LNCaP clone FGC (cell line): ENCODE measurements at regions not wholly inside any gene's neighbourhood (a gene's known extent, or its start where the extent isn't known, plus 50 kb on each side); places are given as distances from the start of the nearest gene placed in this dataset.
"Not testable (repeated sequence)": the region's sequence is repeated elsewhere in the genome, so short reads cannot be mapped to it uniquely, and the experiment has no call there.

ENCODE experiments used
- DNase-seq: peaks from one replicate; pipeline ENCODE4 v3.0.0-alpha.2; 2011; ENCODE audit warnings: low read depth
- H3K4me3 ChIP-seq: 2 replicates; pipeline ENCODE4 v1.5.1; 2011; ENCODE audit warnings: mild to moderate bottlenecking, low read depth, low read length, control low read depth
- TF ChIP-seq, protein P1 (sequence below): IDR thresholded peaks from 2 replicates; pipeline ENCODE4 v1.5.1; 2012; ENCODE audit warnings: mild to moderate bottlenecking; ENCODE audit not compliant: control insufficient read depth, insufficient read depth; ENCODE audit errors: extremely low read depth

- TF ChIP-seq, protein P1, sequence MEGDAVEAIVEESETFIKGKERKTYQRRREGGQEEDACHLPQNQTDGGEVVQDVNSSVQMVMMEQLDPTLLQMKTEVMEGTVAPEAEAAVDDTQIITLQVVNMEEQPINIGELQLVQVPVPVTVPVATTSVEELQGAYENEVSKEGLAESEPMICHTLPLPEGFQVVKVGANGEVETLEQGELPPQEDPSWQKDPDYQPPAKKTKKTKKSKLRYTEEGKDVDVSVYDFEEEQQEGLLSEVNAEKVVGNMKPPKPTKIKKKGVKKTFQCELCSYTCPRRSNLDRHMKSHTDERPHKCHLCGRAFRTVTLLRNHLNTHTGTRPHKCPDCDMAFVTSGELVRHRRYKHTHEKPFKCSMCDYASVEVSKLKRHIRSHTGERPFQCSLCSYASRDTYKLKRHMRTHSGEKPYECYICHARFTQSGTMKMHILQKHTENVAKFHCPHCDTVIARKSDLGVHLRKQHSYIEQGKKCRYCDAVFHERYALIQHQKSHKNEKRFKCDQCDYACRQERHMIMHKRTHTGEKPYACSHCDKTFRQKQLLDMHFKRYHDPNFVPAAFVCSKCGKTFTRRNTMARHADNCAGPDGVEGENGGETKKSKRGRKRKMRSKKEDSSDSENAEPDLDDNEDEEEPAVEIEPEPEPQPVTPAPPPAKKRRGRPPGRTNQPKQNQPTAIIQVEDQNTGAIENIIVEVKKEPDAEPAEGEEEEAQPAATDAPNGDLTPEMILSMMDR: no peak
- no peak for DNase-seq
- H3K4me3 ChIP-seq: no peak overlapping the region
Observed at GRCh38 chr15:96166223-96167200, 164.0 kb upstream of the NR2F2 start.

DNA sequence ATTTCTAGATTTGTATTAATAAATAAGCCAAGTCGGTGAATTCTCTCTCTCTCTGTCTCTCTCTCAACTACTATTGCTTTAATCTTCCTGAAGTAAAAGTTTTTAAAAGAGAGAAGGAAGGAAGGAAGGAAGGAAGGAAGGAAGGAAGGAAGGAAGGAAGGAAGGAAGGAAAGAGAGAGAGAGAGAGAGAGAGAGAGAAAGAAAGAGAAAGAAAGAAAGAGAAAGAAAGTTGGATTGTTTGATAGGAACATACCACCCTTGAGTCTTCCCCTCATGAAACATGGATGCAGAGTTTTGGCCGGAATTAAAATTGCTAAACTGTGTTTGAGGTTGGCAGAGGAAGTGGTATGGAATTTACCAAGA is 159.9 kb upstream of the NR2F2 start:
- DNase-seq, H3K4me3 ChIP-seq: not testable (repeated sequence)

DNA sequence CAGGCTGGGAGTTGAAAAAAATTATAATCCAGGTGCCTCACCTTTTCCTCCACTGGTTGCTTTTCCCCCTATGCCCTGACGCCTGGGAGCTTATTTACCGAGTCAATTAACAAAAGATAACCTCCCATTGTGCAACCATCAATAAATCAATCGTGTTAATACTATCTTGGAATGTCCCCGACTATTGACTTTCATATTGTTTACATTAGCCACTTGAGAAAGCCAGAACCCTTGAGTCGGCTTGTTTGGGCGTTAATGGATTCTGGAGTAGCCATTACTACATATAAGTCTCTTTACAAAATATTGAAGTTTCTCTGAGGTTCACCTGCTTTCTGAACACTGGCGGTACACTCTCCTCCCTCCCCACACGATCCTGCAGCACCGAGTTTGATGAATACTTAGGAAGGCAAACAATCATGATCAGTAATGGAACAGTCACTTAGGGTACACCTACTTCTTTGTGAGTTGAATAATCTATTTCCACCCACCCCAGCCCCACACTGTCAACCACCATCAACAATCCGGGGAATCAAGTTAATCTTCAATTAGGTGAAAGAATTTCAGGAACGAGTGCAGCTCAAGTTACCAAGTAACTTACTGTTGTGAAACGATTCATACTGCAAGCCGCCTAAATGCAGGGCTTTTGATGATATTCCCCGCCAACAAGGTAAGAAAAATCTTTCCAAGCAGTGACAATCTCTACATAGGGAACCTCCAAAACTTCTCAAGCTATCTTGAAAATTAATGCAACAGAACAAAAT is 159.3 kb upstream of the NR2F2 start:
- TF ChIP-seq, protein P1: no peak
- peak; percentile 61 for DNase-seq
- H3K4me3 ChIP-seq: no peak overlapping the region

GRCh38 chr15:96171853-96172296 is 158.6 kb upstream of the NR2F2 start:
- no peak for DNase-seq
- TF ChIP-seq, protein P1: no peak
- H3K4me3 ChIP-seq: no peak overlapping the region

GRCh38 chr15:96172417-96172816 is 158.1 kb upstream of the NR2F2 start:
- TF ChIP-seq, protein P1: no peak
- H3K4me3 ChIP-seq: no peak overlapping the region
- no peak for DNase-seq

DNA sequence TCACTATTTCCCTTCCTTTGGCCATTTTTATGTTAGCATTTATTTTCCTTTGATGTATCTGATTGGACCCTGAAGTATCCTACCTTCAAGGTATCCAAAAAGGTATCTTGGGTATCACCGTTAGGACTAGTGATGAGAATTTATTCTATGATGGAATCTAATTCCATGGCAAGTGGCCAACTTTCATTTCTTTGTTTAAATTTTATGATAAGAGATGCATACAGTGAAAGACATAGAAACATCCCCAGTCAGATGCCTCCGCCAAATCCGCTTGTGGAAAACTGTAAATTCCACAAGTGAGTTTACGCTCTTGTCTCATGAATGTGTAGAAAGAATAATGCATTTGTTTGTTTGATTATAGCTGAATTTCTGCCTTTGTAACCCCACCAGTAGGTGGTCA is 153.7 kb upstream of the NR2F2 start:
- H3K4me3 ChIP-seq: no peak overlapping the region
- DNase-seq: no peak
- TF ChIP-seq, protein P1: no peak

DNA sequence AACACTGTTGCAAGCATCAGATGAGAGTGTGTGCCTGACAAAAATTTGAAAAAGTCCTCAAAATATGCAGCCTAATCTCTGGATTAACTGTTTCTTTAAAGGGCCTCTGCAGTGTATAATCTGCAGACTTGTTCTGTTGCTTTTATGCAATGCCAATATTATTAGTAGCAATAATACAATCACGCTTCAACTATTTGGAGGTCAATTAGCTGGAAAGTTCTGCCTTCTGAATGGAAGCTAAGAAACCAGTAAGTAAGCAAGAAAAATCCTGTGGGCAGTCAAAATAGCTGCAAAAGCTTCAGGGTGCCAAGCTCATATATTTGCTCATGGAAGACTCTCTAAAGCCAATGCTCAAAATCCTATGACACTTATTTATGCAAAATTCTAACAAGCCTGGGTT is 153.2 kb upstream of the NR2F2 start:
- TF ChIP-seq, protein P1: no peak
- DNase-seq: no peak
- no peak overlapping the region for H3K4me3 ChIP-seq
